NCI-H774 (cell line): ENCODE measurements at regions not wholly inside any gene's neighbourhood (a gene's known extent, or its start where the extent isn't known, plus 50 kb on each side); places are given as distances from the start of the nearest gene placed in this dataset.
"Not testable (repeated sequence)": the region's sequence is repeated elsewhere in the genome, so short reads cannot be mapped to it uniquely, and the experiment has no call there.

ENCODE experiments used
- DNase-seq: peaks from one replicate; lab custom pipeline; 2025; lab: John Stamatoyannopoulos, UW

GRCh38 chr7:106713452-106713851 lies 52.5 kb upstream of the CCDC71L start:
- not testable (repeated sequence) for DNase-seq

GRCh38 chr7:106714590-106715442 lies 53.9 kb upstream of the CCDC71L start:
- not testable (repeated sequence) for DNase-seq

- no peak for DNase-seq
Measured at GRCh38 chr7:106715730-106716129, 54.8 kb upstream of the CCDC71L start.

- DNase-seq, result no peak
Measured at GRCh38 chr7:106717254-106717954, 56.4 kb upstream of the CCDC71L start.

DNA sequence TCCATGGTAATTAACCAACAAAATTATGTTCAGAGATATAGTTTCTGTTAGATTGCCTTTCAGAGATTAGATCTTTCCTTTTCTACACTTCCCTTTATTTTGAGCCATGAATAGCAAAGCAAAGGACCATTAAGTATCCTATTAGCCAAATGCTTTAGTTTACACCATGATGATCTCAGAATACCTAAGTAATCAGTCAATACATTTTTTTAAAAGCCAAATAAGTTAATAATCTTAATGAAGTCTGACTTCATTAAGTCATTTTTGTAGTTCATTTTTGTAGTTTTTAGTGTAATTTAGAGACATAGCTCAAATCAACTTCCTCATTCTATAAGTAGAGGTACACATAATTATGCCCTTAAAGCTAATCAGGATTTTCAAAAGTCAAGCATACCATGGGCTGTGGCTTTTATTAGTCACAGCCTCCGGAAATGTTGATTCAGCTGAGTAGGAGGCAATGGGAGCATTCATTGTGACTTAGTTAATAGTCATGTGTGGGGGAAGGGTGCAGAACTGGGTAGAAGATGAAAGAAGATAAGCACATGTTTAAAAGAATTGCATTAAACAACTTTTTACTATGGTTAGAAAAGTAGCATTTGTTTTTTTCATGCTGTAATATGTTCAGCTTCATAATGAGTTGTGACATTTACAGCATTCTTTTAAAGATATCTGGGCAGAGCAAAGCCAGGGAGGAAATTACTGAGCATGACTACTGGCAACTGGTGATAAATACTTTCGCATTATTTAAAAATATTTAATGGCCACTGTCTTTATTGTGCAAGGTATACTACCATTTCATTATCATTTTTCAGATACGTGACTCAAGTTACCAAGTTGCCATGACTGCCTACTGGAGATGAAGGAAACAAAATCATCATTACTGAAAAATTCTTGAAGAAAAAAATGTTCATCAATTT lies 57.3 kb upstream of the CCDC71L start:
- DNase-seq, result peak; percentile 84

DNA sequence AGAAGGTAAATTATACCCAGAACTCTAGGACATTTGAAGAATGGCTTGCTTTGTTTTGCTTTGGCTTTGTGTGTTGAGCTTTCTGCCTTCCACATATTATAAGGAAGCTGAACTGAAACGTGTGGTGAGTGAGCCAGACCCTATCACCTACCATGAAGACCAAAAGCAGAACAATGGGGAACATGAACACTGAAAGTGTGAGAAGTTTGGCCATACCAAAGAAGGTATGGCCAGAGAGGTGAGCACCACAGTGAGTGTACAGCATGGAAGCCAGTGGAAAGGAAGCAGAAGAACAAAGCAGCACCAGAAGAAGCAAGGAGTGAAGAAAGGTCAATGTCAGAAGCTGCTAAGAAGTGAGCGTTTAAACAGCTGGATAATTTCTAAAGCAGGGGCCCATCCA lies 59.7 kb upstream of the CCDC71L start:
- DNase-seq, result no peak

DNA sequence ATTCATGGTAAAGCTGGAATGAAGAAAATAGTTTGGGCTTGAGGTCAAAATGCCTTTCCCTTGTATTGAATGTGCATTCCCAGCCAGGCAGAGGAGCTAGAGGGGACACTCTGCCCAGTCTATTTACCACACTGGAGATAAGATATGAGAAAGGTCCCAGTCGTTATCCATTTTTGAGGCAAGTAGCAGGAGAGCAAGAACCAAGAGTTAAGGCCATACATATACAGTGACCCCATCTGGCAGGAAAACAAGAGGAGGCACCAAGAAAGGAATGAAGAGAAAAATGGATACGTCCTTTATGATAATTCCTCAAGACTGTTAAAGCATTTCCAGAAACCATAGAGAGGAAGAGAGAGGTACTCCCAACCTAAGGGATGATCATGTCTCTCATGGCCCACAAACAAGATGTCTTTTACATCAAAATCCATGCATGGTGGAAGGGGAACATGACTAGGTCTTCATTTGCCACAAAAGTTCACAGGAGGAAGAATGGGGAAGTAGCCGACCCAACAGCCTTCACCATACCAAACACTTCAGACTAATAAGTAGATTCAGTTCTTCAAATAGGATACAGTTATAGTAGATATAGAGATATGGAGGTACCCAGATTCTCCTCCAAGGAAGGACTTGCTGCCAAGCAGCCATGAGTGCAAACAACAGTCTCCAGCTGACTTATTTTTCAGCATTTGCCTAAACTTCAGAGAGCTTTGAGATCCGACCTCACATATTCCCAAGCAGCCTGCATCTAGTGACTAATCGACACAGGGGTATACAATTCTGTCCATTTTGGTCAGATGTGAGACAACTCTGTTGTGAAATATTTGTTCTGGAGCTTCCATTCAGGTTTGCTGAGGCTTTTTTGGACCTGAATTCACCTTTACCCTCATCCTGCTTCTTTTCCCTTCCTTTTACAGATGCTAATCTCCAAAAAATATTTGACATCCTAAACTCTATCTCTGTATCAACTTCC lies 61.1 kb upstream of the CCDC71L start:
- DNase-seq, result no peak

- no peak for DNase-seq
Measured at GRCh38 chr7:106723398-106723797, 62.4 kb upstream of the CCDC71L start.

DNA sequence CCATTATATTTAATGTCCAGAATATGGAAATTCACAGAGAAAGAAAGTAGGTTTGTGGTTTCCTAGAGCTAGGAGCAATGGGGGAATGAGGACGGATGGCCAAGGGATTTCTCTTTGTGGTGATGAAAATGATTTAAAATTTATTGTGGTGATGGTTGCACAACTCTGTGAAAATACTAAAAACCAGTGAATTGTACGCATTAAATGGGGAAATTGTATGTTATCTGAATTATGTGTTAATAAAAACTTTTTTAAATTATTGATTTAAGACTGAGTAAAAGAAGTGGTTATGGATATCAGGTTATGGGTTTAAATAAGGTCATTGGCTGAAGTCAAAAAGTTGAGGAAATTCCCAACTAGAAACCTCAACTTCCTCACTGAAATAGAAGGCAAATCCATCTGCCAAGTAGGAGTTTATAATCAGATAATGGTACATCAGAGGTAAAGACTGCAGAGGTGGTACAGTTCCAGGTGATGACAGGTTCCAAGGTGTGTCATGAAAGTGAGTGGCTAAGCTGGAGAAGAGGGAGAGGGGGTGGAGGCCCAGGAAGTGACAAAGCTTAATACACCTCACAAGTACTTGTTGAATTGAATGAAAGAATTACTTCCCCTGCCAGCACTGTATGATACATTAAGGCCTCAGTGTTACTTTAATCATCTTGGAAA lies 68.9 kb upstream of the CCDC71L start:
- DNase-seq, result no peak

- no peak for DNase-seq
Measured at GRCh38 chr7:106731187-106731586, 70.2 kb upstream of the CCDC71L start.

DNA sequence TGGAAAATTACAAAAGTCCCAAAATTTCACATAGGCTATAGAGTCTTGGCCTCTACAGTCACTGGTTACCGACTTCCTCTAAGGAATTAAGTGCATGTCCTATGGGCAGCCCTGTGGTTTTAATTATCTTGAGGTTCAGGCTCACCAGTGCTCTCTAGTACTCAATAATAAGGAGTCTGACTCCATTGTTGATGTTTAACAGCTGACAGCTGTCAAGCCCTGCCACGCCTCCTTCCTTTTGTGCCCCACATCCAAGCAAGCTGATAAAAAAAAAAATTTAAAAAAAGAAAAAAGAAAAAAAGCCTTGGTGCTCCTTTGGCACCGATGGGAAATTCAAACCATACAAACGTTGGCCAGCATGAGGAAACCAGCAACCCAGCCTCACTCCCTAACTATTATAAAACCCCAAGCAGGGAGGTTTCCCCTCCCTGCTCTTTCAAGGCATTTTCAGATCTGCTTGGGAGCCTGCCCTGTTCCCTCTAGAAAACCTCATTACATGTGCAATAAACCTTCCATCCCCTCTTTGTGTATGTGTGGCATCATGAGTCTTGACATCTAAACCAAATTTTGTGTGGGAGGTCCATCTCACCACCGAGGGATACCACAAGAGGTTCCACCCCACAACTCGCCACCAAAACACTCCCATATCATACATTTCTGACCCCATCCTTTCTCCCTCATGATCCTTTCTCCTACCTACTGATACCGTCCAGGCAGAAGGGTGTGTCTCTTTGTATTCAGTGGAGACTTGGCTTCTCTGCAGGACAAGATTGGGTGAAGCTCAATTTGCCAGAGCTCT lies 70.9 kb upstream of the CCDC71L start:
- no peak for DNase-seq

DNA sequence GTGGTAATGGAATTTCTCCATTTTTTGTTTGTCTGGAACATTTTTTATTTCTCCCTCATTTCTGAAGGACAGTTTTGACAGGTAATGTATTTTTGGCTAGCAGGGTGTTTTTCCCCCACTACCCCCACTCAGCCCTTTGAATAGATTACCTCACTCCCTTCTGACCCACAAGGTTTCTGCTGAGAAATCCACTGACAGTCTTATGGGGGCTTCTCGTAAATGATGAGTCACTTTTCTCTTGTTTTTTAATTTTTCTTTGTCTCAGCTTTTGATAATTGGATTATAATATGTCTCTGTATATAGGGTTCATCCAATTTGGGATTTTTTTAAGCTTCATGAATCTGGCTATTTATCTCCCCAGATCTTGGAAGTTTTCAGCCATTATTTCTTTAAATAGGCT lies 74.7 kb upstream of the CCDC71L start:
- no peak for DNase-seq

GRCh38 chr7:106736123-106736507 lies 75.2 kb upstream of the CCDC71L start:
- no peak for DNase-seq

DNA sequence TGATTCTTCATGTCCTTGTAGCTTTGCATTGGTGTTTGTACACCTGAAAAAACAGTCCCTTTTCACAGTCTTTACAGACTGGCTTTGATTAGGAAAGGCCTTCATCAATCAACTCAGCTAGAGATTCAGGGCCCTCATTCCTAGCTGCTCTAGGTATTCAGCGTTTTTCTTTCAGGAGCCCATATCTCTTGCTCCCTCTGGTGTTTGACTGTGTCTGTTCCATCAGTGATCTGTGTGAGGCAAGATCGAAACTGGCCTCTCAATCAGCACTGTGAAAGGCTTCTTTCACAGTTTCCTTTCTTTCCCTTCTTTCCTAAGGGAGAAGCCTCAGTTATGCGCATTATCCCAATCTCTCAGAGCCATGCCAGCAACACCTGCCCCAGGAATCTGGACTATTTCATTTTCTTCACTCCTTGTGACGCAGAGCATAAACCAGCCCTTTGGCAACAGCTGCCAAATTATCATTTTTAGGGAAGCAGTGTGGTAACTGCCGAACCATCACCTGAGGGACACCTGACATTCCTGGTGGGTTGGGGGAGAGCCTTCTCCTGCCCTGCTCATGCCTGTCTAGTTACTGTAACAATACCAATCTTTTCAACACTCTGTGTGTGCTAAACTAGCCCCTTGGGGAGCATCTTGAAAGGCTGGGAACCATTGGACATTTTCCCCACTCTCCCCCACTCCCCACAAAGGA lies 75.7 kb upstream of the CCDC71L start:
- peak; percentile 25 for DNase-seq

DNA sequence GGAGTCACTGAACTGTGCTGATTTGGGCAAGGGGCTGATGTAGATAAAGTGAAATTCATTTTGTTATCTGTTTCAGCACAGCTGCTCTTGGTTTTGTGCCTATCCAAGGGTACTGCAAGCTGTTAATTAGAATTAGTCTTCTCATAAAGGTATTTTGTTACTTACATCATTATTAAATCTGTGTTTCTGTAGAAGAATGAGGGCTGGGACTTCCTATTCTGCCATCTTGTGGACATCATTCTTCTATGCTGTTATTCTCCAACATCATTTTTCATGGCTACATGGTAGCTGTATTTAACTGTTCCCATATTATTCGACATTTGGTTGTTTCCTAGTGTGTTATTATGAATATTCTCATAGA lies 76.2 kb upstream of the CCDC71L start:
- no peak for DNase-seq

- DNase-seq, result no peak
Measured at GRCh38 chr7:106740806-106741205, 79.8 kb upstream of the CCDC71L start.

- no peak for DNase-seq
Measured at GRCh38 chr7:106744563-106745091, 83.7 kb upstream of the CCDC71L start.

DNA sequence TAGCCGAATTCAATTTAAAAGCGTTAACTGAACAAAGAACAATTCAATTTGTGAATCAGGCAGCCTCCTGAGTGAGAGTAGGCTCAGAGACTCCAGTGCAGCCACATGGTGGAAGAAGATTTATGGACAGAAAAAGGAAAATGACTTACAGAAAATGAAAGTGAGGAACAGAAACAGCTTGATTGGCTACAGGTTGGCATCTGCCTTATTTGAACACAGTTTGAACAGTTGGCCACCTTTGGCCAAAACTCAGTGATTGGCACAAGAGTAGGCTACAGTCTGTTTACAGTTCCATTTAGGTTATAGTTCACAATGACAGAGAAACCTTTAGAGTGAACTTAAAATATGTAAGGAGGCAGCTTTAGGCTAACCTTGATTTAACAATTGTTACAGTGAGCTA lies 86.3 kb upstream of the CCDC71L start:
- not testable (repeated sequence) for DNase-seq

DNA sequence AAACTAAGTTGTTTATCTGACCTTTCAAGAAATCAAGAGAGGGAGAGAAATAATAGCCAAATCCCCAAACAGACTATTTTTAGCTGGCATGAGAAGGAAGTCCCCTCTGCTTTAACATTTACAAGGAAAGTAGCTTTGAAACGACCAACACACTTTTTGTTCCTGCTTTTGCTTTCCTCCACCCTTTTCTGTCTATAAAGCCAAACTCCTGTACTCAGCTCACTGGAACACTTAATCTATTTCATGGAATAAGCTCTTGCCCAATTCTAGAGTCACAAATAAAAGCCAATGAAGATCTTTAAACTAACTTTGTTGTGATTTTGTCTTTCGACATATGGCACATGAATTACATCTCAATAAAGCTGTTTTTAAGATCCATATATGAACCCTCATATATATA lies 86.8 kb upstream of the CCDC71L start:
- DNase-seq, result no peak
